HepG2 (cell line): ENCODE measurements at regions not wholly inside any gene's neighbourhood (a gene's known extent, or its start where the extent isn't known, plus 50 kb on each side); places are given as distances from the start of the nearest gene placed in this dataset.

Source experiments
- ATAC-seq: fragments of 200-7000 bp; cut with Tn5 transposase; 3 replicates; pipeline ENCODE4 v1.9.1; 2020; ENCODE audit warnings: mild to moderate bottlenecking, moderate library complexity
- BruUV-seq: library from RNA; stranded (reverse); fragments of 400-500 nt; replicated peaks from 2 replicates; lab custom pipeline; 2021; lab: Mats Ljungman, UMichigan
- CTCF ChIA-PET: fragments of 300-600 bp; formaldehyde crosslinking; extraction: SDS; loops from one replicate; lab custom pipeline; 2021; ENCODE audit warnings: low total read pairs, inconsistent platforms, low intra/inter-chr PET ratio; lab: Yijun Ruan, JAX
- POLR2A ChIA-PET: fragments of 350-600 bp; sonication (Branson Sonifier 250); formaldehyde crosslinking; loops from one replicate; lab custom pipeline; 2020; ENCODE audit warnings: antibody characterized with exemption, inconsistent platforms; lab: Yijun Ruan, JAX
- DNase-seq: peaks from one replicate; pipeline ENCODE4 v3.0.0-alpha.2; 2015; ENCODE audit warnings: low spot score
- FAIRE-seq: peaks from 3 replicates; lab custom pipeline; 2011; peaks lifted over from hg19 to GRCh38; lab: Jason Lieb, UNC
- H2AFZ ChIP-seq: one replicate; pipeline ENCODE4 v1.6.1; 2011; ENCODE audit warnings: low read length, inconsistent platforms
- H3K27ac ChIP-seq: fragments of 300-600 bp; 3 replicates; pipeline ENCODE4 v1.8.0; 2011; ENCODE audit warnings: mixed run types, mild to moderate bottlenecking, mixed read lengths, low read length, inconsistent platforms; ENCODE audit not compliant: insufficient read depth; ENCODE audit errors: extremely low read length
- H3K27me3 ChIP-seq, 2 experiments: fragments of 200-600 bp in 1 of 2; 2 replicates in 1 of 2; 3 replicates in 1 of 2; pipeline versions ENCODE4 v1.6.0 to v1.8.0; 2011; ENCODE audit warnings: low read length in 2 of 2, mild to moderate bottlenecking in 2 of 2, moderate library complexity in 2 of 2, inconsistent platforms in 1 of 2; ENCODE audit not compliant: insufficient read depth in 2 of 2, control insufficient read depth in 1 of 2
- H3K36me3 ChIP-seq, 2 experiments: fragments of 200-600 bp in 1 of 2; replicated peaks in 1 of 2; 2 replicates in 1 of 2; 3 replicates in 1 of 2; pipeline versions ENCODE4 v1.5.1 to v1.8.0; 2011; ENCODE audit warnings: low read length in 2 of 2, inconsistent platforms in 1 of 2; ENCODE audit not compliant: insufficient read depth in 2 of 2, control insufficient read depth in 1 of 2
- H3K4me1 ChIP-seq: 2 replicates; pipeline ENCODE4 v1.5.1; 2012; ENCODE audit warnings: low read length, inconsistent platforms; ENCODE audit not compliant: insufficient read depth
- H3K4me2 ChIP-seq: 2 replicates; pipeline ENCODE4 v1.6.0; 2011; ENCODE audit warnings: low read depth, low read length, inconsistent platforms
- H3K4me3 ChIP-seq, 3 experiments: fragments of 200-600 bp in 1 of 3; sonication (generic), shearing (Covaris generic) in 1 of 3; replicated peaks in 1 of 3; 2 replicates each; pipeline ENCODE4 v1.5.1; 2011 to 2016; ENCODE audit warnings: low read length in 3 of 3, inconsistent platforms in 2 of 3, low read depth in 2 of 3, mild to moderate bottlenecking in 2 of 3, control low read depth in 1 of 3, mixed read lengths in 1 of 3; ENCODE audit not compliant: insufficient read depth in 1 of 3
- H3K79me2 ChIP-seq: one replicate; pipeline ENCODE4 v1.6.1; 2011; ENCODE audit warnings: low read length, inconsistent platforms; ENCODE audit not compliant: insufficient read depth
- H3K9ac ChIP-seq: 2 replicates; pipeline ENCODE4 v1.6.0; 2011; ENCODE audit warnings: mild to moderate bottlenecking, low read depth, low read length, inconsistent platforms; ENCODE audit not compliant: insufficient read depth
- H3K9me3 ChIP-seq: 2 replicates; pipeline ENCODE4 v1.5.1; 2012; ENCODE audit warnings: mild to moderate bottlenecking, low read length
- H4K20me1 ChIP-seq: 2 replicates; pipeline ENCODE4 v1.6.0; 2011; ENCODE audit warnings: inconsistent platforms, mild to moderate bottlenecking, low read length, moderate library complexity; ENCODE audit not compliant: insufficient read depth
- ATF5 ChIP-seq: sonication (generic); formaldehyde crosslinking; IDR thresholded peaks from 2 replicates; pipeline ENCODE4 v1.4.0; 2020; ENCODE audit warnings: mild to moderate bottlenecking, low read depth, missing genetic modification reagents
- BCL6 ChIP-seq: IDR thresholded peaks from 2 replicates; pipeline ENCODE4 v1.6.1; 2016; ENCODE audit warnings: missing genetic modification reagents, missing compliant biosample characterization
- GMEB1 ChIP-seq: sonication (generic); formaldehyde crosslinking; IDR thresholded peaks from 2 replicates; pipeline ENCODE4 v1.5.1; 2020; ENCODE audit warnings: missing genetic modification reagents, mild to moderate bottlenecking, borderline replicate concordance
- HNRNPH1 ChIP-seq: fragments of 200-400 bp; formaldehyde crosslinking; optimal IDR thresholded peaks from 2 replicates; pipeline ENCODE3; 2017; ENCODE audit warnings: mild to moderate bottlenecking, low read depth, low read length
- JUND ChIP-seq: sonication (generic); formaldehyde crosslinking; IDR thresholded peaks from 2 replicates; pipeline ENCODE4 v1.8.0; 2022; ENCODE audit warnings: mild to moderate bottlenecking, missing genetic modification reagents
- NFRKB ChIP-seq: fragments of 450-650 bp; IDR thresholded peaks from 2 replicates; pipeline ENCODE4 v1.6.1; 2017
- PAWR ChIP-seq: sonication (generic); formaldehyde crosslinking; IDR thresholded peaks from 2 replicates; pipeline ENCODE4 v1.4.0; 2020; ENCODE audit warnings: missing genetic modification reagents, mild to moderate bottlenecking, borderline replicate concordance
- TEAD2 ChIP-seq: sonication (generic); formaldehyde crosslinking; IDR thresholded peaks from 2 replicates; pipeline ENCODE4 v1.9.0; 2021; ENCODE audit warnings: missing genetic modification reagents
- ZBTB3 ChIP-seq: sonication (generic); formaldehyde crosslinking; IDR thresholded peaks from 2 replicates; pipeline ENCODE4 v1.4.0; 2020; ENCODE audit warnings: low read depth, mild to moderate bottlenecking, moderate library complexity, missing genetic modification reagents, borderline replicate concordance
- ZFP36L2 ChIP-seq: sonication (generic); formaldehyde crosslinking; IDR thresholded peaks from 2 replicates; pipeline ENCODE4 v1.4.0; 2020; ENCODE audit warnings: missing genetic modification reagents
- ZNF224 ChIP-seq: sonication (generic); formaldehyde crosslinking; IDR thresholded peaks from 2 replicates; pipeline ENCODE4 v1.5.0; 2020; ENCODE audit warnings: mild to moderate bottlenecking, missing genetic modification reagents
- ZNF563 ChIP-seq: sonication (generic); formaldehyde crosslinking; IDR thresholded peaks from 2 replicates; pipeline ENCODE4 v1.8.0; 2022; ENCODE audit warnings: mild to moderate bottlenecking, moderate library complexity, missing genetic modification reagents
- ZNF652 ChIP-seq: IDR thresholded peaks from 2 replicates; pipeline ENCODE4 v1.6.1; 2016; ENCODE audit warnings: low read depth, borderline replicate concordance
- ZNF775 ChIP-seq: sonication (generic); formaldehyde crosslinking; IDR thresholded peaks from 2 replicates; pipeline ENCODE4 v1.4.0; 2020; ENCODE audit warnings: missing genetic modification reagents, mild to moderate bottlenecking, moderate library complexity, borderline replicate concordance
- WGBS: methylation state at CpG from one replicate; pipeline ENCODE4 v1.1.6; 2017; ENCODE audit warnings: low lambda C conversion rate; 5-methylcytosine and 5-hydroxymethylcytosine counted together
- in situ Hi-C: cut with HindIII; loops from 2 replicates; pipeline ENCODE4 v1.10.0; 2017; ENCODE audit warnings: low pct_unique_long_range_greater_than_20kb; ENCODE audit not compliant: extremely low pct_ligation_motif_present
- intact Hi-C: fragments of 100-400 bp; cut with micrococcal nuclease; formaldehyde crosslinking; loops from one replicate; pipeline ENCODE4 v1.10.0; 2022; ENCODE audit not compliant: unreplicated experiment

- FAIRE-seq = no peak
- Histone ChIP-seq H4K20me1 (no peaks in the 10 kb centered on the region), H3K9me3 (peaks cover 93% of the 10 kb centered on the region), H3K27ac (no peak overlapping the region), H3K4me1 (no peaks in the 10 kb centered on the region), H3K9ac (no peak overlapping the region), H3K27me3 (no peaks in the 10 kb centered on the region), H3K4me2 (no peak overlapping the region), H2AFZ (no peak overlapping the region), H3K4me3 (no peak overlapping the region), H3K79me2 (no peaks in the 10 kb centered on the region), H3K36me3 (no peaks in the 10 kb centered on the region)
- in situ Hi-C loops = no loop called here
- POLR2A ChIA-PET = no interaction called here
- no peak for ATAC-seq
- TF ChIP-seq ZFP36L2 (CRISPR knock-in tag) (no peak), TEAD2 (CRISPR knock-in tag) (no peak), ZNF224 (CRISPR knock-in tag) (no peak), GMEB1 (CRISPR knock-in tag) (no peak), ZNF775 (CRISPR knock-in tag) (no peak), JUND (CRISPR knock-in tag) (no peak), HNRNPH1 (no peak), ATF5 (CRISPR knock-in tag) (no peak), ZBTB3 (CRISPR knock-in tag) (no peak), NFRKB (no peak), BCL6 (CRISPR knock-in tag) (no peak), ZNF652 (CRISPR knock-in tag) (no peak), PAWR (CRISPR knock-in tag) (no peak), ZNF563 (no peak)
- intact Hi-C loops = no loop called here
- no TSS peak for BruUV-seq
- CTCF ChIA-PET = no interaction called here
- no CpG with 5 or more reads among the region's 3 CpGs for WGBS
- no peak for DNase-seq
These were observed 363.5 kb upstream of the NUPR2 start for GRCh38 chr7:56479748-56480147.
